CD14-positive monocyte (primary cell): ENCODE measurements at regions not wholly inside any gene's neighbourhood (a gene's known extent, or its start where the extent isn't known, plus 50 kb on each side); places are given as distances from the start of the nearest gene placed in this dataset.

ENCODE experiments used
- DNase-seq, 3 donors: peaks; one replicate each; pipeline ENCODE4 v3.0.0-alpha.2; 2011 to 2022
- H2AFZ ChIP-seq: 2 replicates; pipeline ENCODE4 v1.6.0; 2012; ENCODE audit warnings: mild to moderate bottlenecking, low read depth, low read length, inconsistent platforms; ENCODE audit not compliant: insufficient read depth, poor library complexity, severe bottlenecking
- H3K27ac ChIP-seq, 2 donors: 1 replicate in 1 of 2; 2 replicates in 1 of 2; pipeline ENCODE4 v1.5.1; 2012 to 2013; ENCODE audit warnings: low read length in 2 of 2, control low read depth in 1 of 2, inconsistent platforms in 1 of 2, low read depth in 1 of 2, mild to moderate bottlenecking in 1 of 2
- H3K27me3 ChIP-seq, 2 donors: one replicate each; pipeline versions ENCODE4 v1.6.0 to v1.6.1; 2011 to 2013; ENCODE audit warnings: low read length in 2 of 2; ENCODE audit not compliant: control insufficient read depth in 2 of 2, insufficient read depth in 2 of 2
- H3K36me3 ChIP-seq, 2 donors: replicated peaks in 1 of 2; 1 replicate in 1 of 2; 2 replicates in 1 of 2; pipeline versions ENCODE4 v1.5.1 to v1.6.1; 2012 to 2013; ENCODE audit warnings: low read length in 2 of 2, control low read depth in 1 of 2, inconsistent platforms in 1 of 2, mild to moderate bottlenecking in 1 of 2; ENCODE audit not compliant: insufficient read depth in 2 of 2, control insufficient read depth in 1 of 2
- H3K4me1 ChIP-seq, 2 donors: 1 replicate in 1 of 2; 2 replicates in 1 of 2; pipeline versions ENCODE4 v1.5.1 to v1.6.1; 2012 to 2013; ENCODE audit warnings: low read length in 2 of 2, control low read depth in 1 of 2, inconsistent platforms in 1 of 2, mild to moderate bottlenecking in 1 of 2, moderate library complexity in 1 of 2; ENCODE audit not compliant: insufficient read depth in 2 of 2, control insufficient read depth in 1 of 2
- H3K4me2 ChIP-seq: replicated peaks from 2 replicates; pipeline ENCODE3; 2012; ENCODE audit warnings: low read length, moderate library complexity, mild to moderate bottlenecking; ENCODE audit not compliant: poor library complexity, severe bottlenecking; ENCODE audit errors: extremely low read depth
- H3K4me3 ChIP-seq, 3 experiments: fragments of 200-600 bp in 1 of 3; sonication (generic) in 1 of 3; replicated peaks in 1 of 3; 1 replicate in 2 of 3; 2 replicates in 1 of 3; pipeline ENCODE4 v1.5.1; 2011 to 2013; ENCODE audit warnings: low read length in 3 of 3, mild to moderate bottlenecking in 3 of 3, control low read depth in 2 of 3, low read depth in 2 of 3, inconsistent platforms in 1 of 3, moderate library complexity in 1 of 3
- H3K79me2 ChIP-seq: 2 replicates; pipeline ENCODE4 v1.6.0; 2012; ENCODE audit warnings: mild to moderate bottlenecking, control low read depth, inconsistent platforms, low read length, moderate library complexity; ENCODE audit not compliant: insufficient read depth
- H3K9ac ChIP-seq: 2 replicates; pipeline ENCODE4 v1.6.0; 2017; ENCODE audit warnings: low read length, mild to moderate bottlenecking; ENCODE audit not compliant: insufficient read depth, poor library complexity, severe bottlenecking
- H3K9me3 ChIP-seq, 2 donors: replicated peaks in 1 of 2; 1 replicate in 1 of 2; 2 replicates in 1 of 2; pipeline versions ENCODE4 v1.5.1 to v1.6.1; 2012 to 2013; ENCODE audit warnings: low read length in 2 of 2, control low read depth in 1 of 2; ENCODE audit not compliant: control insufficient read depth in 1 of 2, insufficient read depth in 1 of 2
- H4K20me1 ChIP-seq: 2 replicates; pipeline ENCODE4 v1.6.0; 2012; ENCODE audit warnings: mild to moderate bottlenecking, low read length, control low read depth, moderate library complexity; ENCODE audit not compliant: insufficient read depth
- H3K27ac Mint-ChIP-seq, 7 donors: one replicate each; pipeline ENCODE4 v1.8.0; 2020; ENCODE audit warnings: mild to moderate bottlenecking in 7 of 7, mixed read lengths in 7 of 7, moderate library complexity in 6 of 7, inconsistent platforms in 2 of 7
- H3K27me3 Mint-ChIP-seq, 3 donors: one replicate each; pipeline ENCODE4 v1.8.0; 2021 to 2022; ENCODE audit warnings: low read depth in 3 of 3, mild to moderate bottlenecking in 3 of 3, mixed read lengths in 3 of 3, moderate library complexity in 3 of 3, inconsistent platforms in 1 of 3
- H3K36me3 Mint-ChIP-seq, 2 donors: one replicate each; pipeline ENCODE4 v1.8.0; 2020; ENCODE audit warnings: mixed read lengths in 2 of 2, inconsistent platforms in 1 of 2, mild to moderate bottlenecking in 1 of 2
- H3K4me1 Mint-ChIP-seq: one replicate; pipeline ENCODE4 v1.8.0; 2020; ENCODE audit warnings: mild to moderate bottlenecking, mixed read lengths
- H3K4me3 Mint-ChIP-seq, 2 donors: one replicate each; pipeline ENCODE4 v1.8.0; 2020; ENCODE audit warnings: mild to moderate bottlenecking in 2 of 2, mixed read lengths in 2 of 2, moderate library complexity in 1 of 2
- H3K9me3 Mint-ChIP-seq, 7 donors: one replicate each; pipeline ENCODE4 v1.8.0; 2020 to 2022; ENCODE audit warnings: mixed read lengths in 7 of 7, mild to moderate bottlenecking in 6 of 7, moderate library complexity in 6 of 7, inconsistent platforms in 2 of 7
- WGBS: methylation state at CpG from one replicate; pipeline ENCODE4 v1.1.5; 2013; ENCODE audit warnings: missing lambda C conversion rate; ENCODE audit not compliant: insufficient coverage; 5-methylcytosine and 5-hydroxymethylcytosine counted together
- intact Hi-C, 2 donors: fragments of 100-400 bp; cut with micrococcal nuclease; formaldehyde crosslinking; loops; one replicate each; pipeline versions ENCODE4 v1.15.0 to v1.15.1; 2023
- TF ChIP-seq, protein P1 (sequence below): fragments of 200-600 bp; IDR thresholded peaks from one replicate; pipeline ENCODE4 v1.8.0; 2022; ENCODE audit warnings: antibody characterized with exemption, mild to moderate bottlenecking

DNA sequence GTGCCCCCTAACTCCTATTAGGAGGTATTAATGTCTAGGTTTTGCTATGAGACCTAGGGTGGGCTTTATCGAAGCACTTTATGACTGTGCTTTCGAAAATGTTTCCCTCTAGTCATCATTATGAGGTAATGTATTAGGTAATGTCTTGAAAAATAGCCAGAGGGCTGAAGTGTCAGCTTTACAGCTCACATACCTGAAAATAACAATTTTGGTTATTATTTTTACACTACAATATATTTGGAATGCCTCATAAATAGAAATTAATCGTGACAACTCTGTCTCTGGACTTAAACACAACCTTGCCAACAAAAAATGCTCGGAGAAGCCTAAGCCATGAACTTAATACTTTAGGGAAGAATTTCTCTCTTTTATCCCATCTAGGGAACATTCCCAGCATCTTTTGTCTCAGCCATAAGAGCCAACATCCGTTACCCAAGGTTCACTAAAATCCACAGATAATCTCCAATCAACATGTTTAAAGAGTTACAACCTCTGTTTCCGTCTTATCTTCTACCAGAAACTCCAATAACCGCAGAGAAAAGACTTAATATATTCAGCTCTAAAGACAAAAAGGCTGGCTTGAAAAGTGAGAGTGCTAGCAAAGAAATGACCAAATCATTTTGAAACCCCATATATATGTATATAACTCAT lies 130.9 kb upstream of the RND3 start:
- Histone ChIP-seq H3K9me3 (no peaks in the 10 kb centered on the region), H3K79me2 (no peaks in the 10 kb centered on the region), H3K27me3 (no peaks in the 10 kb centered on the region), H3K4me2 (no peak overlapping the region), H3K27ac (no peak overlapping the region), H3K4me1 (no peaks in the 10 kb centered on the region), H3K9ac (no peak overlapping the region), H3K36me3 (no peaks in the 10 kb centered on the region), H2AFZ (no peak overlapping the region), H3K4me3 (no peak overlapping the region), H4K20me1 (no peaks in the 10 kb centered on the region)
- TF ChIP-seq, protein P1, sequence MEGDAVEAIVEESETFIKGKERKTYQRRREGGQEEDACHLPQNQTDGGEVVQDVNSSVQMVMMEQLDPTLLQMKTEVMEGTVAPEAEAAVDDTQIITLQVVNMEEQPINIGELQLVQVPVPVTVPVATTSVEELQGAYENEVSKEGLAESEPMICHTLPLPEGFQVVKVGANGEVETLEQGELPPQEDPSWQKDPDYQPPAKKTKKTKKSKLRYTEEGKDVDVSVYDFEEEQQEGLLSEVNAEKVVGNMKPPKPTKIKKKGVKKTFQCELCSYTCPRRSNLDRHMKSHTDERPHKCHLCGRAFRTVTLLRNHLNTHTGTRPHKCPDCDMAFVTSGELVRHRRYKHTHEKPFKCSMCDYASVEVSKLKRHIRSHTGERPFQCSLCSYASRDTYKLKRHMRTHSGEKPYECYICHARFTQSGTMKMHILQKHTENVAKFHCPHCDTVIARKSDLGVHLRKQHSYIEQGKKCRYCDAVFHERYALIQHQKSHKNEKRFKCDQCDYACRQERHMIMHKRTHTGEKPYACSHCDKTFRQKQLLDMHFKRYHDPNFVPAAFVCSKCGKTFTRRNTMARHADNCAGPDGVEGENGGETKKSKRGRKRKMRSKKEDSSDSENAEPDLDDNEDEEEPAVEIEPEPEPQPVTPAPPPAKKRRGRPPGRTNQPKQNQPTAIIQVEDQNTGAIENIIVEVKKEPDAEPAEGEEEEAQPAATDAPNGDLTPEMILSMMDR: no peak
- Mint-ChIP-seq H3K4me1 (no peaks in the 10 kb centered on the region), H3K36me3 (no peaks in the 10 kb centered on the region), H3K27me3 (no peaks in the 10 kb centered on the region), H3K9me3 (peaks cover 0 to 4% (median 3%) of the 10 kb centered on the region in 7 donors), H3K27ac (no peak overlapping the region), H3K4me3 (no peak overlapping the region)
- intact Hi-C loops: no loop called here
- WGBS: no CpG with 5 or more reads among the region's 7 CpGs
- DNase-seq: no peak

DNA sequence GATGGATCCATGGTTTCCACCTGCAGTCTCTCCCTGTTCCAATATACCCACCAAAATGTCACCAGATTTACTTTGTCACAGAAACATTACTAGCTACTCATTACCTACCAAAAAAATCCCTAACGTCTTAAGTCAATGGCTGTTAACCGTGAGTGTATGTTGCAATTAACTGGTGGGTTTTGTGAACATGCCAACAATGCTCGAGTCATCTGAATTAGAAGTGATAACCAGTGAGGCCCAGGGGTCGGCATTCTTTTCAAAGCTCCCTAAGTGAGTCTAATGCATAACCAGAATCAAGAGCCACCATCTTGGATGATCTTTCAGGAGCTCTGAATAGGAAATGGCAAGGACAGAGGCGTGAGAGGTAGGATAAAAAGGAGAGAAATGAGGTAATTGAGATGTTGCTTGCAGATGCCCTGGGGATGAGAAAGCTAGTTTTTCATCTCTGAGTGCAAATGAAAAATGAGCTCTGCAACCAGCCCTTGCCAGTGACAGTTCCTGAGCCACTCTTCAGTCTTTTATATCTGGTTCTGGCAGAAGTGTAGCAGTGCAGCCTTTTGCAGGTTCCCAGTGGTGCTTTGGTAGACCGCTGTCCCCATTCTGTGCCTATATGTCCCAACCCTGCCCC lies 130.0 kb upstream of the RND3 start:
- Histone ChIP-seq H4K20me1 (no peaks in the 10 kb centered on the region), H3K27me3 (no peaks in the 10 kb centered on the region), H3K27ac (no peak overlapping the region), H3K9ac (no peak overlapping the region), H3K9me3 (no peaks in the 10 kb centered on the region), H3K36me3 (no peaks in the 10 kb centered on the region), H3K4me2 (no peak overlapping the region), H2AFZ (no peak overlapping the region), H3K4me3 (no peak overlapping the region), H3K79me2 (no peaks in the 10 kb centered on the region), H3K4me1 (no peaks in the 10 kb centered on the region)
- intact Hi-C loops: no loop called here
- Mint-ChIP-seq H3K4me3 (no peak overlapping the region), H3K9me3 (peaks cover 0 to 4% (median 3%) of the 10 kb centered on the region in 7 donors), H3K27ac (no peak overlapping the region), H3K27me3 (peaks cover 0 to 2% (median 0%) of the 10 kb centered on the region in 3 donors), H3K4me1 (no peaks in the 10 kb centered on the region), H3K36me3 (no peaks in the 10 kb centered on the region)
- no peak for DNase-seq
- WGBS: 91% methylated on average over 2 of the region's 6 CpGs
- TF ChIP-seq, protein P1: no peak
